Heart right ventricle (tissue), 16 donors: ENCODE measurements at regions not wholly inside any gene's neighbourhood (a gene's known extent, or its start where the extent isn't known, plus 50 kb on each side); places are given as distances from the start of the nearest gene placed in this dataset.

Experiments used
- ATAC-seq, 8 donors: fragments of 200-7000 bp; cut with Tn5 transposase; one replicate each; pipeline ENCODE4 v1.9.1; 2020; ENCODE audit warnings: mild to moderate bottlenecking in 8 of 8, moderate library complexity in 8 of 8, moderate number of reproducible peaks in 1 of 8
- DNase-seq, 2 donors: peaks; one replicate each; pipeline ENCODE4 v3.0.0-alpha.2; 2020
- H3K27ac ChIP-seq, 10 donors: fragments of 200-600 bp; sonication (generic) in 2 of 10; one replicate each; pipeline versions ENCODE4 v1.5.0 to v1.8.0; 2020 to 2022; ENCODE audit warnings: mild to moderate bottlenecking in 3 of 10
- H3K27me3 ChIP-seq, 7 donors: fragments of 200-600 bp; one replicate each; pipeline ENCODE4 v1.8.0; 2021 to 2022; ENCODE audit warnings: mild to moderate bottlenecking in 2 of 7
- H3K36me3 ChIP-seq, 9 donors: fragments of 200-600 bp; sonication (generic) in 1 of 9; one replicate each; pipeline versions ENCODE4 v1.5.0 to v1.8.0; 2020 to 2022; ENCODE audit warnings: mild to moderate bottlenecking in 2 of 9
- H3K4me1 ChIP-seq, 9 donors: fragments of 200-600 bp; sonication (generic) in 1 of 9; one replicate each; pipeline versions ENCODE4 v1.5.0 to v1.8.0; 2020 to 2022; ENCODE audit warnings: mild to moderate bottlenecking in 4 of 9
- H3K4me3 ChIP-seq, 10 donors: fragments of 200-600 bp; sonication (generic) in 2 of 10; one replicate each; pipeline versions ENCODE4 v1.5.0 to v1.8.0; 2020 to 2022; ENCODE audit warnings: mild to moderate bottlenecking in 7 of 10, moderate library complexity in 2 of 10
- H3K9me3 ChIP-seq, 11 donors: fragments of 200-600 bp in 10 of 11; sonication (generic) in 2 of 11; one replicate each; pipeline versions ENCODE4 v1.5.0 to v1.8.0; 2013 to 2022; ENCODE audit warnings: mild to moderate bottlenecking in 2 of 11, control low read depth in 1 of 11, moderate library complexity in 1 of 11
- CTCF ChIP-seq, 9 donors: fragments of 200-600 bp; sonication (generic) in 2 of 9; IDR thresholded peaks; one replicate each; pipeline versions ENCODE4 v1.5.0 to v1.8.0; 2021 to 2022; ENCODE audit warnings: antibody characterized with exemption in 9 of 9, mild to moderate bottlenecking in 5 of 9, moderate library complexity in 1 of 9
- WGBS, 2 donors: extraction: QIAGEN DNeasy Blood & Tissue Kit; methylation state at CpG; one replicate each; pipeline ENCODE4 v1.1.7; 2013; ENCODE audit warnings: inconsistent platforms in 1 of 2; 5-methylcytosine and 5-hydroxymethylcytosine counted together
- intact Hi-C, 10 donors: fragments of 100-400 bp; cut with DNase I; formaldehyde crosslinking; loops; one replicate each; pipeline versions ENCODE4 v1.11.1 to v1.14.2; 2022
- donor health status: Arrhythmogenic right ventricular cardiomyopathy.
- donor health status: ischemic (EF 13 %, LVEDD 7.1; RV severe dilation, severe dysfunction).
- donor health status: healthy with polysubstance abuse.
- donor health status: DM: no; HTN: yes; CAD: no.
- donor health status: DM: no; HTN: no; CAD: no.
- donor health status: ischemic (EF 25% LVEDD 6.9; RV normal size, moderate dysfunction).
- donor health status: ischemic (EF 25% LVEDD 5.7; RV mildly dilated, moderate dysfunction).
- donor health status: healthy.
- donor health status: DM: yes; HTN: yes; CAD: no.
- donor health status: Ischemic cardiomyopathy.
- donor health status: ischemic (EF 35%, LVEDD 5.7; RV mildly dilated, moderate dysfunction).
- donor health status: nonischemic (EF 11% LVEDD 7.7; RV severe dilation, severe dysfunction).
- donor health status: DM: yes; HTN: yes; CAD: no.
- donor health status: PGD.
- donor health status: ischemic (EF 29% LVEDD 5.4; RV normal size, mild dysfunction).
- donor health status: nonischemic (EF 23%, LVEDD 6.1; RV moderate dilation, normal function).

GRCh38 chr1:221454096-221454495, 287.8 kb downstream of the DUSP10 start:
- ATAC-seq (no peak), DNase-seq (no peak)
- no peaks in the 10 kb centered on the region for H3K36me3 ChIP-seq
- WGBS, 2 donors, result 85 to 87% methylated on average over 2 of the region's 2 CpGs
- no peak overlapping the region for H3K27ac ChIP-seq
- TF ChIP-seq CTCF (IDR thresholded peaks at IDR 0.05), result no peak
- intact Hi-C loops, result no loop called here
- no peak overlapping the region for H3K4me3 ChIP-seq
- no peaks in the 10 kb centered on the region for H3K4me1 ChIP-seq
- no peaks in the 10 kb centered on the region for H3K9me3 ChIP-seq
- no peaks in the 10 kb centered on the region for H3K27me3 ChIP-seq

- no peak overlapping the region for H3K4me3 ChIP-seq
- H3K9me3 ChIP-seq, result no peaks in the 10 kb centered on the region
- H3K4me1 ChIP-seq, result no peaks in the 10 kb centered on the region
- intact Hi-C loops, result no loop called here
- no peak overlapping the region for H3K27ac ChIP-seq
- 94 to 98% methylated on average over 4 of the region's 4 CpGs for WGBS, 2 donors
- peaks cover 0 to 6% (median 0%) of the 10 kb centered on the region in 7 donors for H3K27me3 ChIP-seq
- DNase-seq (no peak), ATAC-seq (no peak)
- no peak for TF ChIP-seq CTCF (IDR thresholded peaks at IDR 0.05)
- H3K36me3 ChIP-seq, result no peaks in the 10 kb centered on the region
Observed at GRCh38 chr1:221456918-221457317, 285.0 kb downstream of the DUSP10 start.

- H3K36me3 ChIP-seq, result no peaks in the 10 kb centered on the region
- no peak overlapping the region for H3K4me3 ChIP-seq
- ATAC-seq, result peak in 4 of 8 donors; percentile 22 to 58 (median 34)
Observed at GRCh38 chr1:221457685-221458446, 284.0 kb downstream of the DUSP10 start.

More at GRCh38 chr1:221457685-221458446, 284.0 kb downstream of the DUSP10 start:
- Histone ChIP-seq H3K4me1 (no peaks in the 10 kb centered on the region), H3K27ac (peak overlapping the region in 1 of 10 donors; percentile 24), H3K27me3 (peaks cover 0 to 6% (median 0%) of the 10 kb centered on the region in 7 donors), H3K9me3 (no peaks in the 10 kb centered on the region)
- intact Hi-C loops, result no loop called here
- 62 to 72% methylated on average over 7 of the region's 7 CpGs for WGBS, 2 donors
- no peak for DNase-seq
- TF ChIP-seq CTCF (IDR thresholded peaks at IDR 0.05), result no peak
